Keratinocyte (primary cell): ENCODE measurements at regions not wholly inside any gene's neighbourhood (a gene's known extent, or its start where the extent isn't known, plus 50 kb on each side); places are given as distances from the start of the nearest gene placed in this dataset.

Experiments used
- CTCF ChIP-seq, 3 experiments: IDR thresholded peaks in 1 of 3; conservative IDR thresholded peaks in 1 of 3; optimal IDR thresholded peaks in 1 of 3; 2 replicates in 2 of 3; 3 replicates in 1 of 3; pipeline versions ENCODE3 to v1.5.1; 2011; ENCODE audit warnings: low read length in 3 of 3, mild to moderate bottlenecking in 3 of 3, moderate library complexity in 2 of 3, control low read depth in 1 of 3, inconsistent platforms in 1 of 3; ENCODE audit not compliant: insufficient read depth in 2 of 3; ENCODE audit errors: extremely low read depth in 1 of 3
- EZH2 ChIP-seq: IDR thresholded peaks from one replicate; pipeline ENCODE4 v1.6.1; 2012; ENCODE audit warnings: inconsistent platforms, mild to moderate bottlenecking, low read length, moderate library complexity

- no peak for TF ChIP-seq CTCF (optimal IDR thresholded peaks at IDR 0.05 in 1 of 3, IDR thresholded peaks at IDR 0.05 in 1 of 3, conservative IDR thresholded peaks at IDR 0.05 in 1 of 3; ENCODE audit: extremely low read depth in 1 of 3, insufficient read depth in 2 of 3, low read length in 3 of 3)
- TF ChIP-seq EZH2: no peak
These were observed 322.9 kb downstream of the BCL11B start for GRCh38 chr14:98949051-98949450.
